Kidney epithelial cell (primary cell): ENCODE measurements at regions not wholly inside any gene's neighbourhood (a gene's known extent, or its start where the extent isn't known, plus 50 kb on each side); places are given as distances from the start of the nearest gene placed in this dataset.

Experiments
- DNase-seq: peaks from one replicate; pipeline ENCODE4 v3.0.0-alpha.2; 2010; ENCODE audit warnings: low read depth
- H3K27me3 ChIP-seq: 2 replicates; pipeline ENCODE4 v1.6.0; 2011; ENCODE audit warnings: low read length; ENCODE audit not compliant: control insufficient read depth, insufficient read depth
- H3K36me3 ChIP-seq: 2 replicates; pipeline ENCODE4 v1.5.1; 2011; ENCODE audit warnings: low read length; ENCODE audit not compliant: control insufficient read depth, insufficient read depth
- H3K4me3 ChIP-seq: 2 replicates; pipeline ENCODE4 v1.5.1; 2011; ENCODE audit warnings: low read depth, mild to moderate bottlenecking, control low read depth, low read length
- CTCF ChIP-seq: IDR thresholded peaks from 2 replicates; pipeline ENCODE4 v1.5.1; 2011; ENCODE audit warnings: mild to moderate bottlenecking, moderate library complexity, low read length, control low read depth, inconsistent platforms; ENCODE audit not compliant: insufficient read depth, poor library complexity, severe bottlenecking

- no peaks in the 10 kb centered on the region for H3K36me3 ChIP-seq
- no peak overlapping the region for H3K4me3 ChIP-seq
- DNase-seq: no peak
- TF ChIP-seq CTCF: no peak
- no peaks in the 10 kb centered on the region for H3K27me3 ChIP-seq
Observed at GRCh38 chr19:30145467-30145866, 203.4 kb downstream of the URI1 start.

- no peak overlapping the region for H3K4me3 ChIP-seq
- TF ChIP-seq CTCF: no peak
- no peak for DNase-seq
Observed at GRCh38 chr19:30146346-30146745, 204.3 kb downstream of the URI1 start.

GRCh38 chr19:30148039-30148790, 206.2 kb downstream of the URI1 start:
- DNase-seq: no peak
- H3K27me3 ChIP-seq: no peaks in the 10 kb centered on the region
- no peak overlapping the region for H3K4me3 ChIP-seq
- TF ChIP-seq CTCF: no peak
- no peaks in the 10 kb centered on the region for H3K36me3 ChIP-seq

More at GRCh38 chr19:30146346-30146745, 204.3 kb downstream of the URI1 start:
- H3K36me3 ChIP-seq: no peaks in the 10 kb centered on the region
- H3K27me3 ChIP-seq: no peaks in the 10 kb centered on the region

GRCh38 chr19:30148803-30149202, 206.8 kb downstream of the URI1 start:
- no peak for TF ChIP-seq CTCF
- H3K36me3 ChIP-seq: no peaks in the 10 kb centered on the region
- no peaks in the 10 kb centered on the region for H3K27me3 ChIP-seq
- no peak overlapping the region for H3K4me3 ChIP-seq
- no peak for DNase-seq

- no peak overlapping the region for H3K4me3 ChIP-seq
- TF ChIP-seq CTCF: no peak
- peaks cover 2% of the 10 kb centered on the region for H3K27me3 ChIP-seq
- H3K36me3 ChIP-seq: no peaks in the 10 kb centered on the region
- DNase-seq: no peak
Observed at GRCh38 chr19:30149300-30149699, 207.3 kb downstream of the URI1 start.

GRCh38 chr19:30150626-30151025, 208.6 kb downstream of the URI1 start:
- no peak for TF ChIP-seq CTCF
- Histone ChIP-seq H3K27me3 (peaks cover 5% of the 10 kb centered on the region), H3K36me3 (no peaks in the 10 kb centered on the region), H3K4me3 (no peak overlapping the region)
- no peak for DNase-seq
